Muscle of leg (tissue), 3 donors: ENCODE measurements at regions not wholly inside any gene's neighbourhood (a gene's known extent, or its start where the extent isn't known, plus 50 kb on each side); places are given as distances from the start of the nearest gene placed in this dataset.
A peak's percentile ranks its signal among the peaks of the same experiment; 100 is the strongest.

Source experiments
- DNase-seq: peaks from one replicate; pipeline ENCODE4 v3.0.0; 2013
- H3K27ac ChIP-seq: one replicate; pipeline ENCODE4 v1.5.1; 2013; ENCODE audit warnings: mild to moderate bottlenecking, low read length, control low read depth
- H3K27me3 ChIP-seq: one replicate; pipeline ENCODE4 v1.6.1; 2013; ENCODE audit warnings: low read length; ENCODE audit not compliant: control insufficient read depth, insufficient read depth
- H3K36me3 ChIP-seq: one replicate; pipeline ENCODE4 v1.6.1; 2013; ENCODE audit warnings: low read length; ENCODE audit not compliant: control insufficient read depth, insufficient read depth
- H3K4me1 ChIP-seq: one replicate; pipeline ENCODE4 v1.6.1; 2013; ENCODE audit warnings: low read length; ENCODE audit not compliant: control insufficient read depth, insufficient read depth
- H3K4me3 ChIP-seq: one replicate; pipeline ENCODE4 v1.5.1; 2013; ENCODE audit warnings: low read length, control low read depth
- H3K9me3 ChIP-seq: replicated peaks from 2 replicates; pipeline ENCODE4 v1.6.1; 2013; ENCODE audit warnings: low read depth, low read length; ENCODE audit not compliant: control insufficient read depth
- WGBS: methylation state at CpG from one replicate; pipeline ENCODE4 v1.1.5; 2013; ENCODE audit warnings: missing lambda C conversion rate; ENCODE audit not compliant: insufficient coverage; 5-methylcytosine and 5-hydroxymethylcytosine counted together

GRCh38 chr4:152023674-152024073 lies 262.9 kb upstream of the GATB start:
- Histone ChIP-seq H3K4me3 (no peak overlapping the region), H3K9me3 (no peaks in the 10 kb centered on the region), H3K27ac (no peak overlapping the region), H3K4me1 (no peaks in the 10 kb centered on the region), H3K27me3 (no peaks in the 10 kb centered on the region), H3K36me3 (no peaks in the 10 kb centered on the region)
- 83% methylated on average over 9 of the region's 9 CpGs for WGBS
- DNase-seq: no peak

- no peak overlapping the region for H3K4me3 ChIP-seq
- peak; percentile 33 for DNase-seq
- no peaks in the 10 kb centered on the region for H3K9me3 ChIP-seq
- no peaks in the 10 kb centered on the region for H3K36me3 ChIP-seq
- H3K4me1 ChIP-seq: no peaks in the 10 kb centered on the region
- WGBS: 96% methylated on average over 4 of the region's 5 CpGs
- H3K27me3 ChIP-seq: no peaks in the 10 kb centered on the region
- H3K27ac ChIP-seq: no peak overlapping the region
Measured at GRCh38 chr4:152022543-152022942, 261.7 kb upstream of the GATB start.

GRCh38 chr4:152021788-152022438 lies 261.1 kb upstream of the GATB start:
- Histone ChIP-seq H3K36me3 (no peaks in the 10 kb centered on the region), H3K4me1 (no peaks in the 10 kb centered on the region), H3K27ac (no peak overlapping the region)

GRCh38 chr4:152020073-152020472 lies 259.3 kb upstream of the GATB start:
- 81% methylated on average over 4 of the region's 5 CpGs for WGBS
- Histone ChIP-seq H3K36me3 (no peaks in the 10 kb centered on the region), H3K4me3 (no peak overlapping the region), H3K27me3 (no peaks in the 10 kb centered on the region), H3K4me1 (no peaks in the 10 kb centered on the region), H3K9me3 (no peaks in the 10 kb centered on the region), H3K27ac (no peak overlapping the region)
- DNase-seq: no peak

More at GRCh38 chr4:152021788-152022438, 261.1 kb upstream of the GATB start:
- DNase-seq: peak; percentile 26
- no peaks in the 10 kb centered on the region for H3K9me3 ChIP-seq
- WGBS: 75% methylated on average over 6 of the region's 6 CpGs
- no peak overlapping the region for H3K4me3 ChIP-seq
- no peaks in the 10 kb centered on the region for H3K27me3 ChIP-seq

- H3K4me1 ChIP-seq: no peaks in the 10 kb centered on the region
- H3K27me3 ChIP-seq: no peaks in the 10 kb centered on the region
- no CpG with 5 or more reads among the region's 5 CpGs for WGBS
- no peak for DNase-seq
- no peak overlapping the region for H3K4me3 ChIP-seq
- H3K27ac ChIP-seq: no peak overlapping the region
- no peaks in the 10 kb centered on the region for H3K36me3 ChIP-seq
- no peaks in the 10 kb centered on the region for H3K9me3 ChIP-seq
Measured at GRCh38 chr4:152016303-152016620, 255.5 kb upstream of the GATB start.

- H3K36me3 ChIP-seq: no peaks in the 10 kb centered on the region
- no peaks in the 10 kb centered on the region for H3K9me3 ChIP-seq
- no peaks in the 10 kb centered on the region for H3K27me3 ChIP-seq
- H3K4me1 ChIP-seq: no peaks in the 10 kb centered on the region
- WGBS: 82% methylated on average over 5 of the region's 11 CpGs
- no peak for DNase-seq
- H3K4me3 ChIP-seq: no peak overlapping the region
- no peak overlapping the region for H3K27ac ChIP-seq
Measured at GRCh38 chr4:152015597-152016302, 254.9 kb upstream of the GATB start.

- H3K36me3 ChIP-seq: no peaks in the 10 kb centered on the region
- DNase-seq: no peak
- no peaks in the 10 kb centered on the region for H3K9me3 ChIP-seq
- no peak overlapping the region for H3K27ac ChIP-seq
- no peak overlapping the region for H3K4me3 ChIP-seq
- H3K27me3 ChIP-seq: no peaks in the 10 kb centered on the region
- 30% methylated on average over 2 of the region's 3 CpGs for WGBS
- peaks cover 10% of the 10 kb centered on the region for H3K4me1 ChIP-seq
Measured at GRCh38 chr4:152014280-152014679, 253.5 kb upstream of the GATB start.

- WGBS: no CpG with 5 or more reads among the region's 7 CpGs
- H3K27me3 ChIP-seq: no peaks in the 10 kb centered on the region
- no peaks in the 10 kb centered on the region for H3K9me3 ChIP-seq
- no peak for DNase-seq
- H3K36me3 ChIP-seq: no peaks in the 10 kb centered on the region
- H3K4me3 ChIP-seq: no peak overlapping the region
- no peak overlapping the region for H3K27ac ChIP-seq
- H3K4me1 ChIP-seq: peaks cover 10% of the 10 kb centered on the region
Measured at GRCh38 chr4:152011469-152011868, 250.7 kb upstream of the GATB start.

GRCh38 chr4:152010710-152011079 lies 249.9 kb upstream of the GATB start:
- DNase-seq: peak; percentile 36
- H3K27me3 ChIP-seq: no peaks in the 10 kb centered on the region
- no peaks in the 10 kb centered on the region for H3K36me3 ChIP-seq
- no peak overlapping the region for H3K4me3 ChIP-seq
- WGBS: 77% methylated on average over 1 of the region's 2 CpGs
- H3K4me1 ChIP-seq: peaks cover 10% of the 10 kb centered on the region
- no peaks in the 10 kb centered on the region for H3K9me3 ChIP-seq
- no peak overlapping the region for H3K27ac ChIP-seq

GRCh38 chr4:152009983-152010709 lies 249.3 kb upstream of the GATB start:
- no peaks in the 10 kb centered on the region for H3K36me3 ChIP-seq
- no peaks in the 10 kb centered on the region for H3K9me3 ChIP-seq
- peaks cover 10% of the 10 kb centered on the region for H3K4me1 ChIP-seq
- peak; percentile 40 for DNase-seq
- no peak overlapping the region for H3K4me3 ChIP-seq
- H3K27ac ChIP-seq: no peak overlapping the region
- H3K27me3 ChIP-seq: no peaks in the 10 kb centered on the region
- WGBS: 29% methylated on average over 1 of the region's 8 CpGs
